H1 (cell line): ENCODE measurements at regions not wholly inside any gene's neighbourhood (a gene's known extent, or its start where the extent isn't known, plus 50 kb on each side); places are given as distances from the start of the nearest gene placed in this dataset.
A peak's percentile ranks its signal among the peaks of the same experiment; 100 is the strongest.

Source experiments
- CTCF ChIA-PET: fragments of 300-600 bp; sonication (Branson Sonifier 250); formaldehyde crosslinking; loops from one replicate; lab custom pipeline; 2021; ENCODE audit not compliant: partially characterized antibody; lab: Charles Lee
- POLR2A ChIA-PET: fragments of 300-600 bp; sonication (Branson Sonifier 250); formaldehyde crosslinking; loops from one replicate; lab custom pipeline; 2021; ENCODE audit warnings: inconsistent platforms; ENCODE audit not compliant: partially characterized antibody; lab: Charles Lee
- DNase-seq, 2 experiments: peaks; one replicate each; pipeline versions ENCODE4 v3.0.0 to v3.0.0-alpha.2; 2010 to 2022; ENCODE audit warnings: low spot score in 2 of 2, low read depth in 1 of 2, mixed read lengths in 1 of 2
- FAIRE-seq: peaks from 2 replicates; lab custom pipeline; 2011; peaks lifted over from hg19 to GRCh38; lab: Jason Lieb, UNC
- H2AFZ ChIP-seq: 2 replicates; pipeline ENCODE4 v1.8.1; 2012; ENCODE audit warnings: low read length, inconsistent platforms
- H2AK5ac ChIP-seq: 2 replicates; pipeline ENCODE4 v1.6.1; 2013; ENCODE audit warnings: low read depth, low read length
- H2BK120ac ChIP-seq: replicated peaks from 2 replicates; pipeline ENCODE3; 2013; ENCODE audit warnings: low read depth, low read length, inconsistent platforms
- H2BK12ac ChIP-seq: 2 replicates; pipeline ENCODE4 v1.6.1; 2013; ENCODE audit warnings: low read depth, low read length
- H2BK15ac ChIP-seq: 2 replicates; pipeline ENCODE4 v1.6.1; 2013; ENCODE audit warnings: low read length
- H2BK20ac ChIP-seq: 2 replicates; pipeline ENCODE4 v1.6.1; 2013; ENCODE audit warnings: low read length
- H2BK5ac ChIP-seq: 2 replicates; pipeline ENCODE4 v1.6.1; 2013; ENCODE audit warnings: low read depth, low read length
- H3K14ac ChIP-seq: 2 replicates; pipeline ENCODE4 v1.6.1; 2013; ENCODE audit warnings: inconsistent platforms; ENCODE audit not compliant: insufficient read length
- H3K18ac ChIP-seq: 2 replicates; pipeline ENCODE4 v1.6.1; 2013; ENCODE audit warnings: low read length; ENCODE audit errors: extremely low read depth
- H3K23ac ChIP-seq: 2 replicates; pipeline ENCODE4 v1.6.1; 2013; ENCODE audit warnings: inconsistent platforms; ENCODE audit not compliant: insufficient read length
- H3K23me2 ChIP-seq: 2 replicates; pipeline ENCODE4 v1.6.1; 2013; ENCODE audit warnings: low read depth, low read length
- H3K27ac ChIP-seq: 2 replicates; pipeline ENCODE4 v1.6.1; 2011; ENCODE audit warnings: low read depth, low read length, inconsistent platforms
- H3K27me3 ChIP-seq, 4 experiments: replicated peaks in 1 of 4; 1 replicate in 1 of 4; 2 replicates in 3 of 4; pipeline versions ENCODE4 v1.6.1 to v1.8.1; 2011 to 2013; ENCODE audit warnings: low read length in 3 of 4, mild to moderate bottlenecking in 3 of 4, inconsistent platforms in 2 of 4, mixed read lengths in 2 of 4, moderate library complexity in 1 of 4; ENCODE audit not compliant: control insufficient read depth in 3 of 4, insufficient read depth in 3 of 4; ENCODE audit errors: extremely low read depth in 1 of 4
- H3K36me3 ChIP-seq, 4 experiments: 2 replicates each; pipeline versions ENCODE4 v1.6.1 to v1.8.1; 2011 to 2013; ENCODE audit warnings: mild to moderate bottlenecking in 4 of 4, low read length in 3 of 4, moderate library complexity in 2 of 4, control low read depth in 1 of 4, inconsistent platforms in 1 of 4; ENCODE audit not compliant: insufficient read depth in 4 of 4, control insufficient read depth in 2 of 4
- H3K4ac ChIP-seq: replicated peaks from 2 replicates; pipeline ENCODE3; 2013; ENCODE audit warnings: low read length, low read depth, mixed read lengths, inconsistent platforms; ENCODE audit not compliant: insufficient read length
- H3K4me1 ChIP-seq, 4 experiments: replicated peaks in 1 of 4; 1 replicate in 1 of 4; 2 replicates in 3 of 4; pipeline versions ENCODE4 v1.6.1 to v1.8.1; 2011 to 2013; ENCODE audit warnings: low read length in 3 of 4, inconsistent platforms in 2 of 4, mixed read lengths in 1 of 4; ENCODE audit not compliant: insufficient read depth in 4 of 4, control insufficient read depth in 3 of 4
- H3K4me2 ChIP-seq, 2 experiments: 2 replicates each; pipeline versions ENCODE4 v1.6.1 to v1.8.1; 2011 to 2013; ENCODE audit warnings: low read depth in 2 of 2, low read length in 2 of 2, control low read depth in 1 of 2, inconsistent platforms in 1 of 2, mild to moderate bottlenecking in 1 of 2; ENCODE audit not compliant: insufficient read depth in 1 of 2
- H3K4me3 ChIP-seq, 4 experiments: fragments of 200-600, 300-600 bp in 1 of 4; sonication (generic), shearing (Covaris generic), sonication (Bioruptor Twin) in 1 of 4; 2 replicates each; pipeline versions ENCODE4 v1.5.1 to v1.8.1; 2011 to 2016; ENCODE audit warnings: low read length in 4 of 4, low read depth in 3 of 4, control low read depth in 2 of 4, inconsistent platforms in 2 of 4, mild to moderate bottlenecking in 2 of 4, mixed read lengths in 1 of 4, moderate library complexity in 1 of 4; ENCODE audit not compliant: insufficient read depth in 2 of 4; ENCODE audit errors: extremely low read depth in 1 of 4
- H3K56ac ChIP-seq: replicated peaks from 2 replicates; pipeline ENCODE3; 2013; ENCODE audit warnings: low read depth, mild to moderate bottlenecking, mixed read lengths, low read length, inconsistent platforms; ENCODE audit not compliant: insufficient read length
- H3K79me1 ChIP-seq: 2 replicates; pipeline ENCODE4 v1.6.1; 2013; ENCODE audit warnings: low read depth, low read length, control low read depth
- H3K79me2 ChIP-seq, 2 experiments: 2 replicates each; pipeline versions ENCODE4 v1.6.1 to v1.8.1; 2012 to 2013; ENCODE audit warnings: low read length in 2 of 2, mild to moderate bottlenecking in 2 of 2, inconsistent platforms in 1 of 2; ENCODE audit not compliant: insufficient read depth in 2 of 2, control insufficient read depth in 1 of 2
- H3K9ac ChIP-seq, 4 experiments: replicated peaks in 1 of 4; 1 replicate in 1 of 4; 2 replicates in 3 of 4; pipeline versions ENCODE4 v1.6.1 to v1.8.1; 2011 to 2013; ENCODE audit warnings: low read depth in 3 of 4, low read length in 3 of 4, control low read depth in 2 of 4, mild to moderate bottlenecking in 2 of 4, moderate library complexity in 2 of 4, inconsistent platforms in 1 of 4; ENCODE audit errors: extremely low read depth in 1 of 4
- H3K9me3 ChIP-seq, 2 experiments: 2 replicates each; pipeline versions ENCODE4 v1.6.1 to v1.8.1; 2012 to 2013; ENCODE audit warnings: mild to moderate bottlenecking in 2 of 2, moderate library complexity in 2 of 2, control low read depth in 1 of 2, inconsistent platforms in 1 of 2, low read depth in 1 of 2, low read length in 1 of 2, mixed read lengths in 1 of 2; ENCODE audit not compliant: insufficient read depth in 2 of 2
- H4K20me1 ChIP-seq, 2 experiments: replicated peaks in 1 of 2; 2 replicates each; pipeline versions ENCODE3 to v1.8.1; 2011 to 2013; ENCODE audit warnings: inconsistent platforms in 2 of 2, low read length in 2 of 2, mild to moderate bottlenecking in 1 of 2; ENCODE audit not compliant: insufficient read depth in 2 of 2, control insufficient read depth in 1 of 2
- H4K5ac ChIP-seq: 2 replicates; pipeline ENCODE4 v1.6.1; 2013; ENCODE audit warnings: low read length, low read depth, mixed read lengths, inconsistent platforms; ENCODE audit not compliant: insufficient read length
- H4K8ac ChIP-seq: 2 replicates; pipeline ENCODE4 v1.8.0; 2013; ENCODE audit warnings: mild to moderate bottlenecking, moderate library complexity, low read length, inconsistent platforms; ENCODE audit not compliant: insufficient read depth; ENCODE audit errors: extremely low read depth
- H4K91ac ChIP-seq: replicated peaks from 2 replicates; pipeline ENCODE3; 2013; ENCODE audit warnings: low read length, mixed read lengths, inconsistent platforms; ENCODE audit not compliant: insufficient read length
- CBX8 ChIP-seq: fragments of 300-800, 300-1000 bp; sonication (generic); IDR thresholded peaks from 2 replicates; pipeline ENCODE4 v1.7.1; 2016; ENCODE audit warnings: low read depth, low read length, borderline replicate concordance
- JUND ChIP-seq: IDR thresholded peaks from 2 replicates; pipeline ENCODE4 v1.6.1; 2011; ENCODE audit warnings: mild to moderate bottlenecking, improper control_type of control experiment, low read length
- KDM4A ChIP-seq: IDR thresholded peaks from one replicate; pipeline ENCODE4 v1.7.1; 2012; ENCODE audit warnings: low read depth, mild to moderate bottlenecking, moderate library complexity, low read length, inconsistent platforms; ENCODE audit not compliant: severe bottlenecking
- KDM5A ChIP-seq: fragments of 200-600 bp; IDR thresholded peaks from 2 replicates; pipeline ENCODE4 v1.7.1; 2012; ENCODE audit warnings: mild to moderate bottlenecking, low read length, inconsistent platforms, mixed read lengths
- MAFK ChIP-seq: IDR thresholded peaks from 2 replicates; pipeline ENCODE4 v1.6.1; 2012; ENCODE audit warnings: low read depth, mild to moderate bottlenecking, improper control_type of control experiment, low read length
- whole genome bisulfite sequencing, 2 experiments: shearing (Covaris generic) in 1 of 2; methylation state at CpG; one replicate each; pipeline versions ENCODE4 v1.1.6 to v1.1.7; 2013 to 2015; ENCODE audit warnings: low lambda C conversion rate in 2 of 2, mixed read lengths in 2 of 2, inconsistent platforms in 1 of 2, low coverage in 1 of 2, missing lambda C conversion rate in 1 of 2; ENCODE audit not compliant: insufficient replicate concordance in 2 of 2, insufficient coverage in 1 of 2, insufficient read length in 1 of 2; ENCODE audit errors: extremely low coverage in 1 of 2, missing lambda C conversion rate in 1 of 2; 5-methylcytosine and 5-hydroxymethylcytosine counted together
- TF ChIP-seq, protein P1 (sequence below): IDR thresholded peaks from 2 replicates; pipeline ENCODE4 v1.6.1; 2011; ENCODE audit warnings: low read length, improper control_type of control experiment

DNA sequence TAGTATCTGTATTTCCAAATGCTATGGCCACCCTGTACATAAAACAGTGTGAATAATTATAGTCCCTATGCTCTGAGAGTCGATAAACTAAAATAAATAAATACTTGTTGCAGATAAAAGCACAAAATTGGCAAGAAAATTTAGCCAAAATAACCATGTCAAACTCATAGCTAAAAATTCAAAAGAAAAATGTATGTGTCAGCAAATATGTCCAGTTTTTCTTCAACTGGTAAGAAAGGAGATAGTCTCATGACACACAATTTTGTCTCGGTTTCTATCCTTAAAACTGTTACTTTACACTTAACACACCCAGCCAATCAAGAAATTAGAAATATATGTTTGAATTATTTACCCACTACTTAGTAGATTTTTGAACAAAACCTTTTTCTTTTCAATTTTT is 145.6 kb upstream of the FSCB start:
- H4K5ac ChIP-seq, result no peak overlapping the region
- no peak for DNase-seq
- no peaks in the 10 kb centered on the region for H3K79me2 ChIP-seq
- no peak overlapping the region for H3K14ac ChIP-seq
- no peaks in the 10 kb centered on the region for H3K79me1 ChIP-seq
- no peak overlapping the region for H3K18ac ChIP-seq
- H3K9ac ChIP-seq, result no peak overlapping the region
- ChIA-PET CTCF (no interaction called here), POLR2A (no interaction called here)
- H3K23ac ChIP-seq, result no peak overlapping the region
- H3K4ac ChIP-seq, result no peak overlapping the region
- no peak overlapping the region for H2BK5ac ChIP-seq
- no peak overlapping the region for H2BK15ac ChIP-seq
- H3K4me3 ChIP-seq, result no peak overlapping the region
- no peaks in the 10 kb centered on the region for H3K23me2 ChIP-seq
- H2BK120ac ChIP-seq, result no peak overlapping the region
- WGBS, 2 experiments, result 96% methylated on average over 2 of the region's 2 CpGs; no CpG with 5 or more reads in 1 of the 2 experiments
- H3K27me3 ChIP-seq, result no peaks in the 10 kb centered on the region
- no peak overlapping the region for H4K8ac ChIP-seq
- no peak overlapping the region for H2AFZ ChIP-seq
- H3K4me2 ChIP-seq, result no peak overlapping the region
- H3K27ac ChIP-seq, result no peak overlapping the region
- H3K9me3 ChIP-seq, result no peaks in the 10 kb centered on the region
- no peak for FAIRE-seq
- H2BK12ac ChIP-seq, result no peak overlapping the region
- no peak overlapping the region for H2BK20ac ChIP-seq
- no peak overlapping the region for H3K56ac ChIP-seq
- H2AK5ac ChIP-seq, result no peak overlapping the region
- no peaks in the 10 kb centered on the region for H4K20me1 ChIP-seq
- no peak overlapping the region for H4K91ac ChIP-seq
- no peak for TF ChIP-seq KDM4A
- TF ChIP-seq KDM5A, result no peak
- TF ChIP-seq, protein P1, sequence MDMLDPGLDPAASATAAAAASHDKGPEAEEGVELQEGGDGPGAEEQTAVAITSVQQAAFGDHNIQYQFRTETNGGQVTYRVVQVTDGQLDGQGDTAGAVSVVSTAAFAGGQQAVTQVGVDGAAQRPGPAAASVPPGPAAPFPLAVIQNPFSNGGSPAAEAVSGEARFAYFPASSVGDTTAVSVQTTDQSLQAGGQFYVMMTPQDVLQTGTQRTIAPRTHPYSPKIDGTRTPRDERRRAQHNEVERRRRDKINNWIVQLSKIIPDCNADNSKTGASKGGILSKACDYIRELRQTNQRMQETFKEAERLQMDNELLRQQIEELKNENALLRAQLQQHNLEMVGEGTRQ, result no peak
- TF ChIP-seq JUND, result no peak
- peak; percentile 67; the same call in 1 of the 2 replicates for TF ChIP-seq MAFK
- TF ChIP-seq CBX8, result no peak
- no peaks in the 10 kb centered on the region for H3K4me1 ChIP-seq
- no peaks in the 10 kb centered on the region for H3K36me3 ChIP-seq
